ENCODE measurements at regions not wholly inside any gene's neighbourhood (a gene's known extent, or its start where the extent isn't known, plus 50 kb on each side); places are given as distances from the start of the nearest gene placed in this dataset.

DNA sequence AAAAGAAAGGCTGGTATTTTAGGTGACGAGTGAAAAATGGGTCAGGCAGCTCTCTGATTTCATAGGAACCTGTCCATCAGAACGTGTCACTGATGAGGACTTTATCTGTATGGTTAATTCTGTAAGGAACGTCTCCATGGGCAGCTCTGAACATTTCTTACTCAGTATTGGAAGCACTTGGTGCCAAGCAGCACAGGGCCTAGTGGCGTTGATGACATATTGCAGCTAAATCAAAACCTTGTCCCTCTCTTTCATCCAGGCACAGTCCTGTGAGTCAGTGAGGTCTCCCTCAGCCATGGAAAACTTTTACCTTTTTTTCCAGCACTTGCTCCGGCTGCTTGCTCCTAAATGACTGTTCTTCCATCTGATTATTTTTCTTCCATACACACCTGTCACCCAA is 301.9 kb downstream of the DHX15 start:
- Histone ChIP-seq H2AFZ (ENCODE audit: low read depth, low read length) (no peak overlapping the region), H3K4me3 (replicated peaks in 1 of 3; ENCODE audit: insufficient read depth in 1 of 3, low read depth in 1 of 3, low read length in 3 of 3) (no peak overlapping the region), H3K79me2 (ENCODE audit: control insufficient read depth, insufficient read depth, low read length) (no peaks in the 10 kb centered on the region), H3K27ac (ENCODE audit: insufficient read depth, low read depth, low read length) (no peak overlapping the region), H3K27me3 (ENCODE audit: control insufficient read depth in 2 of 2, insufficient read depth in 2 of 2, low read length in 2 of 2) (no peaks in the 10 kb centered on the region), H3K36me3 (ENCODE audit: control insufficient read depth in 2 of 2, extremely low read depth in 1 of 2, insufficient read depth in 2 of 2, low read length in 2 of 2) (no peaks in the 10 kb centered on the region), H3K9me1 (replicated peaks; ENCODE audit: control insufficient read depth, extremely low read depth, insufficient read depth, low read length) (no peaks in the 10 kb centered on the region), H4K20me1 (replicated peaks; ENCODE audit: control insufficient read depth, extremely low read depth, insufficient read depth, low read length) (no peaks in the 10 kb centered on the region), H3K4me2 (ENCODE audit: insufficient read depth, low read length) (no peak overlapping the region), H3K9me3 (replicated peaks; ENCODE audit: control insufficient read depth, insufficient read depth, low read length) (peaks cover 2% of the 10 kb centered on the region), H3K4me1 (ENCODE audit: control insufficient read depth, extremely low read depth, insufficient read depth, low read length) (no peaks in the 10 kb centered on the region), H3K9ac (replicated peaks; ENCODE audit: extremely low read depth, insufficient read depth, low read length) (no peak overlapping the region)
- dilution Hi-C loops (cut with MboI; ENCODE audit: extremely low pct_ligation_motif_present, low sequenced_read_pairs) (no loop called here), intact Hi-C loops (cut with micrococcal nuclease) (no loop called here)
- no peak for FAIRE-seq
- TF ChIP-seq GATA2 (IDR thresholded peaks at IDR 0.05; ENCODE audit: insufficient read depth, insufficient read length, low read depth, low read length) (no peak), FOS (IDR thresholded peaks at IDR 0.05; ENCODE audit: borderline replicate concordance, insufficient read depth, low read length) (no peak), POLR2A (IDR thresholded peaks at IDR 0.05; ENCODE audit: low read depth, low read length) (no peak), JUN (IDR thresholded peaks at IDR 0.05; ENCODE audit: borderline replicate concordance, insufficient read depth, insufficient read length, low read depth) (no peak), EZH2 (IDR thresholded peaks at IDR 0.05; ENCODE audit: borderline replicate concordance, low read depth, low read length, severe bottlenecking) (no peak), MYC (IDR thresholded peaks at IDR 0.05; ENCODE audit: low read depth, low read length) (no peak), POLR2AphosphoS5 (IDR thresholded peaks at IDR 0.05; ENCODE audit: insufficient read depth, low read depth, low read length) (no peak)
- TF ChIP-seq, protein P1, sequence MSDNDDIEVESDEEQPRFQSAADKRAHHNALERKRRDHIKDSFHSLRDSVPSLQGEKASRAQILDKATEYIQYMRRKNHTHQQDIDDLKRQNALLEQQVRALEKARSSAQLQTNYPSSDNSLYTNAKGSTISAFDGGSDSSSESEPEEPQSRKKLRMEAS (IDR thresholded peaks at IDR 0.05; ENCODE audit: insufficient read depth, insufficient read length): no peak
- TF ChIP-seq, protein P2, sequence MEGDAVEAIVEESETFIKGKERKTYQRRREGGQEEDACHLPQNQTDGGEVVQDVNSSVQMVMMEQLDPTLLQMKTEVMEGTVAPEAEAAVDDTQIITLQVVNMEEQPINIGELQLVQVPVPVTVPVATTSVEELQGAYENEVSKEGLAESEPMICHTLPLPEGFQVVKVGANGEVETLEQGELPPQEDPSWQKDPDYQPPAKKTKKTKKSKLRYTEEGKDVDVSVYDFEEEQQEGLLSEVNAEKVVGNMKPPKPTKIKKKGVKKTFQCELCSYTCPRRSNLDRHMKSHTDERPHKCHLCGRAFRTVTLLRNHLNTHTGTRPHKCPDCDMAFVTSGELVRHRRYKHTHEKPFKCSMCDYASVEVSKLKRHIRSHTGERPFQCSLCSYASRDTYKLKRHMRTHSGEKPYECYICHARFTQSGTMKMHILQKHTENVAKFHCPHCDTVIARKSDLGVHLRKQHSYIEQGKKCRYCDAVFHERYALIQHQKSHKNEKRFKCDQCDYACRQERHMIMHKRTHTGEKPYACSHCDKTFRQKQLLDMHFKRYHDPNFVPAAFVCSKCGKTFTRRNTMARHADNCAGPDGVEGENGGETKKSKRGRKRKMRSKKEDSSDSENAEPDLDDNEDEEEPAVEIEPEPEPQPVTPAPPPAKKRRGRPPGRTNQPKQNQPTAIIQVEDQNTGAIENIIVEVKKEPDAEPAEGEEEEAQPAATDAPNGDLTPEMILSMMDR (IDR thresholded peaks at IDR 0.05; ENCODE audit: extremely low read depth in 1 of 2, insufficient read depth in 1 of 2, low read depth in 1 of 2, low read length in 2 of 2): no peak
- POLR2A ChIA-PET: no interaction called here
- CTCF ChIA-PET: no interaction called here
- BruUV-seq (replicated peaks): no TSS peak
- DNase-seq (ENCODE audit: low read depth, low spot score): no peak

All from endothelial cell of umbilical vein (primary cell).